Smooth muscle cell (in vitro differentiated cells): ENCODE measurements at regions not wholly inside any gene's neighbourhood (a gene's known extent, or its start where the extent isn't known, plus 50 kb on each side); places are given as distances from the start of the nearest gene placed in this dataset.

Source experiments
- DNase-seq: peaks from one replicate; lab custom pipeline; 2025; ENCODE audit not compliant: unreplicated experiment; lab: John Stamatoyannopoulos, UW
- H2AFZ ChIP-seq: fragments of 200-600 bp; sonication (generic); 2 replicates; pipeline ENCODE4 v1.6.0; 2016; ENCODE audit warnings: antibody characterized with exemption, low read depth, mild to moderate bottlenecking
- H3F3A ChIP-seq: fragments of 200-600 bp; sonication (generic); 2 replicates; pipeline ENCODE4 v1.6.0; 2017; ENCODE audit warnings: antibody characterized with exemption, low read depth
- H3K27ac ChIP-seq: fragments of 200-600 bp; sonication (generic); 2 replicates; pipeline ENCODE4 v1.5.1; 2016; ENCODE audit warnings: low read depth, mild to moderate bottlenecking
- H3K27me3 ChIP-seq: fragments of 200-600 bp; sonication (generic); 2 replicates; pipeline ENCODE4 v1.6.1; 2016; ENCODE audit warnings: low read depth, mild to moderate bottlenecking
- H3K36me3 ChIP-seq: fragments of 200-600 bp; sonication (generic); 2 replicates; pipeline ENCODE4 v1.5.1; 2016; ENCODE audit warnings: low read depth
- H3K4me1 ChIP-seq: fragments of 200-600 bp; sonication (generic); 2 replicates; pipeline ENCODE4 v1.5.1; 2016; ENCODE audit warnings: low read depth
- H3K4me2 ChIP-seq: fragments of 200-600 bp; sonication (generic); 2 replicates; pipeline ENCODE4 v1.6.0; 2016; ENCODE audit warnings: mild to moderate bottlenecking
- H3K4me3 ChIP-seq: fragments of 200-600 bp; sonication (generic); 2 replicates; pipeline ENCODE4 v1.5.1; 2016; ENCODE audit warnings: mild to moderate bottlenecking
- H3K79me2 ChIP-seq: fragments of 200-600 bp; sonication (generic); 2 replicates; pipeline ENCODE4 v1.6.0; 2016; ENCODE audit warnings: low read depth, mild to moderate bottlenecking
- H3K9ac ChIP-seq: fragments of 200-600 bp; sonication (generic); 2 replicates; pipeline ENCODE4 v1.6.0; 2016; ENCODE audit warnings: low read depth
- H3K9me3 ChIP-seq: fragments of 200-600 bp; sonication (generic); replicated peaks from 2 replicates; pipeline ENCODE4 v1.5.1; 2016; ENCODE audit warnings: low read depth
- H4K20me1 ChIP-seq: fragments of 200-600 bp; sonication (generic); 2 replicates; pipeline ENCODE4 v1.6.0; 2016; ENCODE audit warnings: low read depth
- WGBS: methylation state at CpG from one replicate; pipeline ENCODE4 v1.1.7; 2016; ENCODE audit warnings: low lambda C conversion rate; 5-methylcytosine and 5-hydroxymethylcytosine counted together
- TF ChIP-seq, protein P1 (sequence below): fragments of 200-600 bp; sonication (generic); IDR thresholded peaks from 2 replicates; pipeline ENCODE4 v1.5.1; 2017; ENCODE audit warnings: borderline replicate concordance, mild to moderate bottlenecking, antibody characterized with exemption; ENCODE audit not compliant: insufficient read depth, poor library complexity, severe bottlenecking

DNA sequence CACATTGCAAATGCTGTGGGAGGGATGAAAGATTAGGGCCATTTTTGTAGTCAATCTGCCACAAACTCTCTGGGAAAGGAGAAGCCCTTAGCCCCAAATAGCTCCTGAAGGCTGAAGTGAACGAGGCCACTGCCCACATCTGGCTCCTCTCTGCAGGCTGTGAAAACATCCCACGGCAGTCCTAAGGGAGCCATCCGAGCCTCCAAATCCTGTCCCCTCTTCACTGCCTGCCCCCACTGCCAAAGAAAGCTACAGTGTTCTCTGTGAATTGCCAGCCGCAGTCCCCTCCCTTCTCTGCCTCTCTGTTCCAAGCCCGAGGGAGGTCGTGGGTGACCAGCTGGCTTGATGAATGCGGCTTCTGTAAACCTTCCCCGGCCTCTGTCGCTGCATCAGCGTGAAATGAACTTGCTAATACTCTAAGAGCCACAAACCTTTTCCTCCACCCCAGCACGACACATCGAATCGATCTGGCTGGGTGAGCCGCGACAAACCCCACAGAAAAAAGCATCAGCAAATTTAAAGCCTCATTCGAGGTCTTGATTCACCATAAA lies 180.7 kb upstream of the NRXN3 start:
- Histone ChIP-seq H3K4me3 (no peak overlapping the region), H3K36me3 (no peaks in the 10 kb centered on the region), H2AFZ (no peak overlapping the region), H3K27ac (no peak overlapping the region), H3K4me1 (no peaks in the 10 kb centered on the region), H3K9ac (no peak overlapping the region), H3F3A (no peaks in the 10 kb centered on the region), H3K27me3 (no peaks in the 10 kb centered on the region), H3K9me3 (no peaks in the 10 kb centered on the region), H3K79me2 (no peaks in the 10 kb centered on the region), H4K20me1 (no peaks in the 10 kb centered on the region), H3K4me2 (no peak overlapping the region)
- no peak for DNase-seq
- WGBS = 35% methylated on average over 16 of the region's 16 CpGs
- TF ChIP-seq, protein P1, sequence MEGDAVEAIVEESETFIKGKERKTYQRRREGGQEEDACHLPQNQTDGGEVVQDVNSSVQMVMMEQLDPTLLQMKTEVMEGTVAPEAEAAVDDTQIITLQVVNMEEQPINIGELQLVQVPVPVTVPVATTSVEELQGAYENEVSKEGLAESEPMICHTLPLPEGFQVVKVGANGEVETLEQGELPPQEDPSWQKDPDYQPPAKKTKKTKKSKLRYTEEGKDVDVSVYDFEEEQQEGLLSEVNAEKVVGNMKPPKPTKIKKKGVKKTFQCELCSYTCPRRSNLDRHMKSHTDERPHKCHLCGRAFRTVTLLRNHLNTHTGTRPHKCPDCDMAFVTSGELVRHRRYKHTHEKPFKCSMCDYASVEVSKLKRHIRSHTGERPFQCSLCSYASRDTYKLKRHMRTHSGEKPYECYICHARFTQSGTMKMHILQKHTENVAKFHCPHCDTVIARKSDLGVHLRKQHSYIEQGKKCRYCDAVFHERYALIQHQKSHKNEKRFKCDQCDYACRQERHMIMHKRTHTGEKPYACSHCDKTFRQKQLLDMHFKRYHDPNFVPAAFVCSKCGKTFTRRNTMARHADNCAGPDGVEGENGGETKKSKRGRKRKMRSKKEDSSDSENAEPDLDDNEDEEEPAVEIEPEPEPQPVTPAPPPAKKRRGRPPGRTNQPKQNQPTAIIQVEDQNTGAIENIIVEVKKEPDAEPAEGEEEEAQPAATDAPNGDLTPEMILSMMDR = no peak

DNA sequence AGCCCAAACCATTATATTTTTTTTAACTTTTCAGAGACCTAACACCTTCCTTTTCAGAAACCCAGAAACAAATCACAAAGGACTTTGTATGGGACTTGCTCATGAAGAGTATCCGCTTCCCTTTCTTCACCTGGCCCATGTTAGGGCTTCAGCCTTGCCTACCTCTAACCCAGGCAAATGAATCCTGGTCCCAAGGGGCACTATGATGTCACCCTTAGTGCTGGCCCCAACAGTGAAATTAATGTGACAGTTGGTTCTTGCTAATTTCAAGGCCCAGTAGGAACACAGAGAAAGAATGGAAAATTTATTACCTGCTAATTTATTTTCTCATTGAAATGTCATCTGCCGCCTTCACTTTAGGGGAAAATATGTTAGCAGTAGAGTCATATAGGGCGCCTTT lies 179.8 kb upstream of the NRXN3 start:
- Histone ChIP-seq H3K79me2 (no peaks in the 10 kb centered on the region), H3K36me3 (no peaks in the 10 kb centered on the region), H3K9ac (no peak overlapping the region), H3K9me3 (no peaks in the 10 kb centered on the region), H2AFZ (no peak overlapping the region), H3K27me3 (no peaks in the 10 kb centered on the region), H3K4me1 (no peaks in the 10 kb centered on the region), H3K4me2 (no peak overlapping the region), H3K27ac (no peak overlapping the region), H4K20me1 (no peaks in the 10 kb centered on the region), H3F3A (no peaks in the 10 kb centered on the region), H3K4me3 (no peak overlapping the region)
- no peak for DNase-seq
- WGBS = 86% methylated on average over 3 of the region's 3 CpGs
- TF ChIP-seq, protein P1 = no peak

DNA sequence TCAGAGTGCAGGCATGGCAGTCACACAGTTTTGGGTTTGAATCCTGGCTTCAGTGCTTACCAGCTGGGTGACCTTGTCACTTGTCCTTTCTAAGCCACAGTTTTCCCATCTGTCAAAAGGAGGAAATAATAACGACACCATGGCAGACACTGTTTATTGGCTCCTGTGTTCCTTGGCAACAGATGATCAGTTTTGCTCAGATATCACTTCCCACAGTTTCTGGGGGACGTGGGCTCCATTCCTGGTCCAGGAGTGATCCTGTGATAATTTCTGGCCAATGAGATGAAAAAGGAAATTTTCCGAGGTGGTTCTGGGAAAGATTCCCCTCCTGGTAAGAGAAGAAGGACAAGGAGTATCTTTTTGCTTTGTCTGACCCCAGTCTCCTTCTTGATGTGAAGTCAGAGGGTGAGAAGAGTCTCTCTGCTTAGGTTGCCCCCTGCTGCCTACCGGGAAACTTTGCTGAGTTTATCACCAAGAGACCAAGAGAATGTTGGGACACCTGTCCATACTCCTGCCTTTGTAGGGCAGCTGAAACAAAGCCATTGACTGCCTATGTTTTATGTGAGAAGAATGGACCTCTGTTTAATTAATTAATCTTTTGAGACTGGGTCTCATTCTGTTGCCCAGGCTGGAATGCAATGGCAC lies 178.9 kb upstream of the NRXN3 start:
- no peak for DNase-seq

More for the DNA sequence above, 178.9 kb upstream of the NRXN3 start:
- Histone ChIP-seq H3K4me3 (no peak overlapping the region), H3K27me3 (no peaks in the 10 kb centered on the region), H4K20me1 (no peaks in the 10 kb centered on the region), H3K4me1 (no peaks in the 10 kb centered on the region), H3K36me3 (no peaks in the 10 kb centered on the region), H3K9ac (no peak overlapping the region), H3K27ac (no peak overlapping the region), H2AFZ (no peak overlapping the region), H3K9me3 (no peaks in the 10 kb centered on the region), H3K79me2 (no peaks in the 10 kb centered on the region), H3K4me2 (no peak overlapping the region), H3F3A (no peaks in the 10 kb centered on the region)
- 75% methylated on average over 4 of the region's 4 CpGs for WGBS
- TF ChIP-seq, protein P1 = no peak
